Tibial artery (tissue), 4 donors: ENCODE measurements at regions not wholly inside any gene's neighbourhood (a gene's known extent, or its start where the extent isn't known, plus 50 kb on each side); places are given as distances from the start of the nearest gene placed in this dataset.
"Not testable (repeated sequence)": the region's sequence is repeated elsewhere in the genome, so short reads cannot be mapped to it uniquely, and the experiment has no call there.

Source experiments
- DNase-seq, 2 donors: peaks; one replicate each; pipeline ENCODE4 v3.0.0-alpha.2; 2019
- H3K27ac ChIP-seq, 2 donors: fragments of 200-600 bp; sonication (generic) in 1 of 2; 1 replicate in 1 of 2; 2 replicates in 1 of 2; pipeline ENCODE4 v1.5.1; 2018 to 2019; ENCODE audit warnings: mild to moderate bottlenecking in 1 of 2
- H3K27me3 ChIP-seq, 2 donors: fragments of 200-600 bp; sonication (generic) in 1 of 2; one replicate each; pipeline versions ENCODE4 v1.5.1 to v1.6.0; 2016 to 2019
- H3K36me3 ChIP-seq, 3 donors: fragments of 200-600 bp; sonication (generic) in 2 of 3; one replicate each; pipeline ENCODE4 v1.5.1; 2016 to 2019; ENCODE audit warnings: mild to moderate bottlenecking in 2 of 3
- H3K4me1 ChIP-seq, 4 donors: fragments of 200-600 bp; sonication (generic) in 2 of 4; 1 replicate in 3 of 4; 2 replicates in 1 of 4; pipeline ENCODE4 v1.5.1; 2016 to 2019
- H3K4me3 ChIP-seq, 2 donors: fragments of 200-600 bp; sonication (generic) in 1 of 2; 1 replicate in 1 of 2; 2 replicates in 1 of 2; pipeline ENCODE4 v1.5.1; 2018 to 2019; ENCODE audit warnings: mild to moderate bottlenecking in 2 of 2
- H3K9me3 ChIP-seq, 3 donors: fragments of 200-600 bp; sonication (generic) in 1 of 3; one replicate each; pipeline ENCODE4 v1.5.1; 2016 to 2019
- CTCF ChIP-seq, 2 experiments: fragments of 200-600 bp in 1 of 2; fragments of 450-650 bp in 1 of 2; IDR thresholded peaks; one replicate each; pipeline ENCODE4 v1.5.1; 2017 to 2019; ENCODE audit warnings: antibody characterized with exemption in 2 of 2, mild to moderate bottlenecking in 1 of 2, moderate library complexity in 1 of 2
- intact Hi-C: fragments of 100-400 bp; cut with DNase I; formaldehyde crosslinking; loops from one replicate; pipeline ENCODE4 v1.15.0; 2023; ENCODE audit warnings: low total_unique reads

GRCh38 chr3:191026746-191027145 is 164.3 kb upstream of the GMNC start:
- TF ChIP-seq CTCF (IDR thresholded peaks at IDR 0.05): no peak
- no peak overlapping the region for H3K27ac ChIP-seq
- H3K4me3 ChIP-seq: no peak overlapping the region
- peaks cover 0 to 3% (median 0%) of the 10 kb centered on the region in 4 donors for H3K4me1 ChIP-seq
- DNase-seq: no peak
- no peaks in the 10 kb centered on the region for H3K36me3 ChIP-seq
- H3K9me3 ChIP-seq: no peaks in the 10 kb centered on the region
- intact Hi-C loops: loop anchor here (10.0 kb wide), 1 partner anchor 142 kb away; no protein-coding TSS in a partner anchor
- no peaks in the 10 kb centered on the region for H3K27me3 ChIP-seq

- TF ChIP-seq CTCF (IDR thresholded peaks at IDR 0.05): no peak
- intact Hi-C loops: loop anchor here (10.0 kb wide), 1 partner anchor 136 kb away; no protein-coding TSS in a partner anchor
- no peak for DNase-seq
- H3K27ac ChIP-seq: no peak overlapping the region
- no peak overlapping the region for H3K4me3 ChIP-seq
- H3K27me3 ChIP-seq: no peaks in the 10 kb centered on the region
- H3K4me1 ChIP-seq: peaks cover 0 to 6% (median 2%) of the 10 kb centered on the region in 4 donors
- no peaks in the 10 kb centered on the region for H3K9me3 ChIP-seq
- H3K36me3 ChIP-seq: no peaks in the 10 kb centered on the region
Observed at GRCh38 chr3:191020730-191021396, 158.4 kb upstream of the GMNC start.

DNA sequence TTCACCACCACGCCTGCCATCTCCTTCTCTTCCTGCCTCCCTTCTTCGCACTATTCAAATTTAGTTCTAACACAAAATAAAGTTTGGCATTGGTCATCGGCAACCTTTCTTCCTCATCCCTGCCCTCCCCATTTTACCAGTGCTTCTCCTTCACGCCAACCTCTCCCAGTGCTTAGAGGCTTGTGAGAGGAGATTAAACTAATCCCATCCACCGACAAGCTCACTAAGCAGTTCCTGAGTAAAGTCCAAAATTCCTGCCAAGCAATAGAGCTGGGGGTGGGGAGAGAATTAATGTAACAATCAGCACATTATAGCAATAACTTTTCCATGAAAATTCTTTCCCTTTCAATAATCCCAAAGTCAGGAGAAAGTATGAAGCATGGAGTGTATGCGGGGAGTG is 157.4 kb upstream of the GMNC start:
- intact Hi-C loops: loop anchor here (10.0 kb wide), 1 partner anchor 135 kb away; no protein-coding TSS in a partner anchor
- TF ChIP-seq CTCF (IDR thresholded peaks at IDR 0.05): no peak
- H3K36me3 ChIP-seq: no peaks in the 10 kb centered on the region
- no peak for DNase-seq
- peaks cover 0 to 6% (median 2%) of the 10 kb centered on the region in 4 donors for H3K4me1 ChIP-seq
- no peak overlapping the region for H3K4me3 ChIP-seq
- no peaks in the 10 kb centered on the region for H3K9me3 ChIP-seq
- H3K27ac ChIP-seq: no peak overlapping the region
- H3K27me3 ChIP-seq: no peaks in the 10 kb centered on the region

DNA sequence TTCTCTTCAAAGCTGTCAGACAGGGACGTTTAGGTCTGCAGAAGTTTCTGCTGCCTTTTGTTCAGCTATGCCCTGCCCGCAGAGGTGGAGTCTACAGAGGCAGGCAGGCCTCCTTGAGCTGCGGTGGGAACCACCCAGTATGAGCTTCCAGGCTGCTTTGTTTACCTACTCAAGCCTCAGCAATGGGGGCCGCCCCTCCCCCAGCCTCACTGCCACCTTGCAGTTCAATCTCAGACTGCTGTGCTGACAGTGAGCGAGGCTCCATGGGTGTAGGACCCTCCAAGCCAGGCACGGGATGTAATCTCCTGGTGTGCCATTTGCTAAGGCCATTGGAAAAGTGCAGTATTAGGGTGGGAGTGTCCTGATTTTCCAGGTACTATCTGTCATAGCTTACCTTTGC is 153.5 kb upstream of the GMNC start:
- intact Hi-C loops, H3K36me3 ChIP-seq, DNase-seq, H3K27ac ChIP-seq, H3K27me3 ChIP-seq, H3K4me3 ChIP-seq, H3K4me1 ChIP-seq, H3K9me3 ChIP-seq: not testable (repeated sequence)

DNA sequence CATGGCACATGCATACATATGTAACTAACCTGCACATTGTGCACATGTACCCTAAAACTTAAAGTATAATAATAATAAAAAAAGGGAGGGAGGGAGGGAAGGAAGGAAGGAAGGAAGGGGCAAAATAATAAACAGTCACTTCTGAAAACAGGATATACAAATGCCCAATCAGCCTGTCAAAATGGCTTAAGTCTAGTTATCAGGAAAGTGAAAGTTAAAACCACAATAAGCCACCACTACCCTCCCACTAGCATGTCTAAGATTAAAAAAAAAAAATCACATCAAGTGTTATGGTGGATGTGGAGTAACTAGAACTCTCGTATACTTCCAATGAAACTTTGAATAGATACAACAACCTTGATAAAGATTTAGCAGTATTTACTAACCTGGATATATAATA is 145.6 kb upstream of the GMNC start:
- Histone ChIP-seq H3K4me1 (no peaks in the 10 kb centered on the region), H3K9me3 (no peaks in the 10 kb centered on the region), H3K27ac (no peak overlapping the region), H3K27me3 (no peaks in the 10 kb centered on the region), H3K36me3 (no peaks in the 10 kb centered on the region), H3K4me3 (no peak overlapping the region)
- intact Hi-C loops: no loop called here
- no peak for TF ChIP-seq CTCF (IDR thresholded peaks at IDR 0.05)
- DNase-seq: no peak

DNA sequence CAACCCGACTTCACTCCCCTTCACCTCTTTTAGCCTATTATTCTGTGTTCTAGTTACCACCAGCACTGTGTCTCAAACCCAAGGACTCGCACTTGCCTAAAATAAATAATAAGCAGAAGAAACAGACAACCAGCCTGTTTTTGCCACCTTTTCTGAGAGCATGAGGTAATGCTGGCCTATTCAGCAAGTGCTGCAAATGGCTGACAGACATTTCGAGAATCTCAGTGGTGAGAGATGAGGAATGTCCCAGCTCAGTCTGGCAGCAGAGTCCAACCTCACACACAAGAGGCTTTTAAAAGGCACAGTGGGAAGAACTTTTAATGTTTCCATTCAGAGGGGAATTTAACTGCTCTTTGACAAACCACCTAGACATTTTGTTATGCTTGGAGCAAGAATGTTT is 143.3 kb upstream of the GMNC start:
- no peak for TF ChIP-seq CTCF (IDR thresholded peaks at IDR 0.05)
- no peaks in the 10 kb centered on the region for H3K27me3 ChIP-seq
- no peak overlapping the region for H3K4me3 ChIP-seq
- no peak overlapping the region for H3K27ac ChIP-seq
- no peaks in the 10 kb centered on the region for H3K36me3 ChIP-seq
- intact Hi-C loops: no loop called here
- H3K9me3 ChIP-seq: no peaks in the 10 kb centered on the region
- no peaks in the 10 kb centered on the region for H3K4me1 ChIP-seq
- DNase-seq: no peak
